ENCODE measurements at regions not wholly inside any gene's neighbourhood (a gene's known extent, or its start where the extent isn't known, plus 50 kb on each side); places are given as distances from the start of the nearest gene placed in this dataset.

DNA sequence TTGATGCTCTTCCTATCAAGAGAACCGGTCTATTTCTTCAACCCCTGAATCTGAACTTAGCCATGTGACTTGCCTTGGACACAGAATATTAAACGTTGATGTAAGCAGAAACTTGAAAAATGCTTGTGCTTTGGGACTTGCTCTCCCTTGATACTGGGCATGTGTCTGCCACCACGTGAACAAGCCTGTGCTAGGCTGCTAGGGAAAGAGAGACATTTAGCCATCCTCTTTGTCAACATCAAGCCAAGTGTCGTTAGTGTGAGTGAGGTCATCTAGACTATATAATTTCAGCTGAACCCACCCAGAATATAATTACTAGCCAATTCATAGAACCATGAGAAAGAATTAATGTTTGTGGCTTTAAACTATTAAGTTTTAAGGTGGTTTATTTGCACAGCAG is 98.2 kb upstream of the TRHDE start:
- Histone ChIP-seq H2BK5ac (ENCODE audit: low read depth, low read length, poor library complexity, severe bottlenecking) (no peak overlapping the region), H2BK15ac (ENCODE audit: low read depth, low read length) (no peak overlapping the region), H3K9me3 (ENCODE audit: control insufficient read depth, insufficient read depth, low read length) (no peaks in the 10 kb centered on the region), H2AK9ac (replicated peaks; ENCODE audit: low read depth, low read length, poor library complexity) (no peak overlapping the region), H3K9me1 (ENCODE audit: insufficient read depth, low read length) (no peaks in the 10 kb centered on the region), H2BK20ac (ENCODE audit: low read depth, low read length) (no peak overlapping the region), H3K9ac (ENCODE audit: low read depth, low read length) (no peak overlapping the region), H2AK5ac (ENCODE audit: low read depth, low read length) (no peak overlapping the region), H3K4me1 (ENCODE audit: control insufficient read depth, insufficient read depth, low read length) (no peaks in the 10 kb centered on the region), H4K5ac (ENCODE audit: low read depth, low read length) (no peak overlapping the region), H3K14ac (replicated peaks; ENCODE audit: low read depth, low read length) (no peak overlapping the region), H3K18ac (ENCODE audit: low read depth, low read length) (no peak overlapping the region), H4K20me1 (ENCODE audit: insufficient read depth, low read length) (no peaks in the 10 kb centered on the region), H2AFZ (replicated peaks; ENCODE audit: low read length, poor library complexity) (no peak overlapping the region), H3K56ac (ENCODE audit: extremely low read depth, insufficient read depth, low read length) (no peak overlapping the region), H4K91ac (ENCODE audit: insufficient read depth, low read depth, low read length) (no peak overlapping the region), H3K4me2 (ENCODE audit: low read depth, low read length) (no peak overlapping the region), H3K36me3 (ENCODE audit: control insufficient read depth, insufficient read depth, low read length) (no peaks in the 10 kb centered on the region), H3K79me1 (ENCODE audit: low read depth in 1 of 2, low read length in 2 of 2) (no peaks in the 10 kb centered on the region), H3K23ac (ENCODE audit: low read depth, low read length) (no peak overlapping the region), H3K27me3 (ENCODE audit: control insufficient read depth, insufficient read depth, low read length) (no peaks in the 10 kb centered on the region; the same call in 1 of the 2 replicates), H3K4me3 (ENCODE audit: insufficient read depth, low read depth, low read length) (no peak overlapping the region), H3K27ac (ENCODE audit: insufficient read depth, low read length) (no peak overlapping the region), H2BK120ac (ENCODE audit: low read depth, low read length) (no peak overlapping the region), H4K8ac (ENCODE audit: low read depth in 2 of 2, low read length in 2 of 2) (no peak overlapping the region), H3K4ac (ENCODE audit: low read depth, low read length) (no peak overlapping the region)
- dilution Hi-C loops (cut with HindIII; ENCODE audit: low sequenced_read_pairs, unreplicated experiment), result no loop called here
- no CpG with 5 or more reads among the region's 4 CpGs for WGBS, 2 experiments (ENCODE audit: extremely low coverage in 2 of 2, insufficient read length in 1 of 2)
- CTCF ChIA-PET, result no interaction called here
- no TSS peak for BruUV-seq (replicated peaks)
- TF ChIP-seq MXI1 (IDR thresholded peaks at IDR 0.05; ENCODE audit: borderline replicate concordance, low read depth, low read length), result no peak
- no peak for TF ChIP-seq MAFK (IDR thresholded peaks at IDR 0.05; ENCODE audit: low read depth, low read length)
- TF ChIP-seq RAD21 (IDR thresholded peaks at IDR 0.05; ENCODE audit: low read length), result no peak
- TF ChIP-seq NFE2L2 (IDR thresholded peaks at IDR 0.05; ENCODE audit: low read depth, low read length), result no peak
- no peak for TF ChIP-seq RCOR1 (IDR thresholded peaks at IDR 0.05; ENCODE audit: insufficient replicate concordance, low read length)
- no peak for TF ChIP-seq CEBPB (IDR thresholded peaks at IDR 0.05; ENCODE audit: low read depth, low read length)
- no peak for TF ChIP-seq MAZ (IDR thresholded peaks at IDR 0.05; ENCODE audit: borderline replicate concordance, low read depth, low read length)
- TF ChIP-seq, protein P1, sequence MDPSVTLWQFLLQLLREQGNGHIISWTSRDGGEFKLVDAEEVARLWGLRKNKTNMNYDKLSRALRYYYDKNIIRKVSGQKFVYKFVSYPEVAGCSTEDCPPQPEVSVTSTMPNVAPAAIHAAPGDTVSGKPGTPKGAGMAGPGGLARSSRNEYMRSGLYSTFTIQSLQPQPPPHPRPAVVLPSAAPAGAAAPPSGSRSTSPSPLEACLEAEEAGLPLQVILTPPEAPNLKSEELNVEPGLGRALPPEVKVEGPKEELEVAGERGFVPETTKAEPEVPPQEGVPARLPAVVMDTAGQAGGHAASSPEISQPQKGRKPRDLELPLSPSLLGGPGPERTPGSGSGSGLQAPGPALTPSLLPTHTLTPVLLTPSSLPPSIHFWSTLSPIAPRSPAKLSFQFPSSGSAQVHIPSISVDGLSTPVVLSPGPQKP (IDR thresholded peaks at IDR 0.05; ENCODE audit: borderline replicate concordance, low read depth, low read length), result no peak
- no peak for TF ChIP-seq CHD1 (IDR thresholded peaks at IDR 0.05; ENCODE audit: low read depth, low read length)
- DNase-seq (no peak), ATAC-seq (ENCODE audit: low read depth) (no peak)
- intact Hi-C loops (cut with micrococcal nuclease), result no loop called here
- in situ Hi-C loops (cut with MboI; ENCODE audit: low sequenced_read_pairs), result no loop called here
- POLR2A ChIA-PET (ENCODE audit: unreplicated experiment), result no interaction called here
